HG03442 (cell line): ENCODE measurements at regions not wholly inside any gene's neighbourhood (a gene's known extent, or its start where the extent isn't known, plus 50 kb on each side); places are given as distances from the start of the nearest gene placed in this dataset.
"Not testable (repeated sequence)": the region's sequence is repeated elsewhere in the genome, so short reads cannot be mapped to it uniquely, and the experiment has no call there.

Source experiments
- ATAC-seq: cut with Tn5 transposase; IDR thresholded peaks from one replicate; pipeline ENCODE4 v1.9.1; 2021; ENCODE audit warnings: mild to moderate bottlenecking, moderate library complexity; ENCODE audit not compliant: unreplicated experiment

- no peak for ATAC-seq
These were observed 53.7 kb upstream of the OTOGL start for GRCh38 chr12:80045594-80045993.

- ATAC-seq = peak; percentile 56
These were observed 54.7 kb upstream of the OTOGL start for GRCh38 chr12:80044694-80045046.

DNA sequence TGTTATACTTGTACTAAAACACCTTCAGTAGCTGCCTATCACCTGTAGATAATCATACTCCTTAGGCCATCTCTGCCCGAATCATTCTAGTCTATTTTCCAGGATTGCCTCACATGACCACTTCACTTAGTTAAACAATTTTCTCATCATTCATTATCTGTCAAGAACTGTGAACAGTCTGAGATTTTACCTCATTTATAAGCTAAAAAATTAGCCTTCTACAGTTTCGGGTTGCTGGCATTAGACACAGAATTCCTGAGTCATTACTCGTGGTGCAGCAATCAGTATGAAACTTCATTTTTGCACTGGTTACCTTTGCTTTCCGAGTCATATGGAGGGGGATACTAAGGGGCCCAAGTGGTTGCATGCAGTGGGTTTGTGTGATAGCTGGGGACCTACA, 57.6 kb upstream of the OTOGL start:
- no peak for ATAC-seq

DNA sequence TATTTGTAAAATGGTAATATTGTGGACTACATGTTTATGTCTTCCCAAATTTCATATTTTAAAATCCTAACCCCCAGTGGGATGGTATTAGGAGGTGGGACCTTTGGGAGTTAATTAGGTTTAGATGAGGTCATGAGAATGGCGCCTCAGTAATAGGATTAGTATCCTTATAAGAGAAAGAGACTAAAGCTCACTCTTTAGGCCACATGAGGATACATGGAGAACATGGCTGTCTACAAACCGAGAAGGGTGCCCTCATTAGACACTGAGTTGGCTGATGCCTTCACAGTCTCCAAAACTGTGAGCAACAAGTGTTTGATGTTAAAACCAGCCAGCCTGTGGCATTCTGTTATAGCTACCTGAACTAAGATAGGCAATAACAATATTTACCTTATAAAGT, 58.3 kb upstream of the OTOGL start:
- no peak for ATAC-seq

DNA sequence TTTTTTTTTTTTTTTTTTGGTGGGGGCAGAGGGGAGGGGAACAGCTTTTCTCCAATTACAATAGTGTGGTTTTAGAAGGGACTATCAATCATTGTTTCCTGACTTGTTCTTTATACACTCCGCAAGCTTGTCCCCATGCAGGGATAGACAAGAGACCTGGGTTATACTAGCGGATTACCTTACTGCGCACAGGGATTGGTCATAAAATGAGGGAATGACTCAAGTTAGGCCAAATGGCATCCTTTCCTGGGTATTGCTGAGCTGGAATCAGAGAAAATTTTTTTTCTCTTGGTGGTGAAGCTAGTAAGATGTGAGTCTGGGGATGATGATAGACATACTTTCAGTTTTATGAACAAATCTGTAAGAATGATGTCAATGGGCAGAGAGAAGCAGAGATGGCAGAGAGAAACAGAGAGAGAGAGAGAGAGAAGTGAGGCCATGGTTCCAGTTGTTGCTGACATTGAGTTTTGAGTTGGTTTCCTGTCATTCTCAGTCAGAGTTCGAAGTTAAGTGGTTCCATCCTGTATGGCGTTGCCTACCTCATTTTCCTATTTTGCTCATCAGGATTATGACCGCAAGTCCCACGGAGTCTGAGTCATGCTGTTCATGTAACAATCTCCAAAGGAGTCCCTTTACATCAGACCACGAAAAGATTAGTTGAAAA, 59.1 kb upstream of the OTOGL start:
- no peak for ATAC-seq

GRCh38 chr12:80038062-80038560, 61.2 kb upstream of the OTOGL start:
- ATAC-seq = no peak

DNA sequence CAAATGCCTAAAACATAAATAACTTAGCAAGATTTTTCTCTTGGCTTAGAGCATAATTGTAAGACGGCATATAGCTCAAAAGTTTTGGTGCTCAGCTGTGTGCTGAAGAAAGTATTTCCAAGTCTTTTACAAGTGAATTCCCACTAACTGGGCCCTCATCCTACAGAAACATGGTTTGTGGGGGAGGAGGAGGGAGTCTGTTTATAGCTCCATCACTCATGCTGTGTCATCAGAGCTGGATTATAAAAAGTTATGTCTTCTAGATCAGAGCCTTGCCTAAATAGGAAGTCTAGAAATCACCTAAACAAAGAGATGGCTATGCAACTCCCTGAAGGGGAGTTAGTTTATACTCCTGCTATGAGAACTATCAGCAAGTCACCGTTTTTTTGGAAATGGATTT, 65.9 kb upstream of the OTOGL start:
- ATAC-seq = no peak

- ATAC-seq = no peak
These were observed 66.4 kb upstream of the OTOGL start for GRCh38 chr12:80032946-80033345.

GRCh38 chr12:80031229-80031628, 68.1 kb upstream of the OTOGL start:
- ATAC-seq = no peak

DNA sequence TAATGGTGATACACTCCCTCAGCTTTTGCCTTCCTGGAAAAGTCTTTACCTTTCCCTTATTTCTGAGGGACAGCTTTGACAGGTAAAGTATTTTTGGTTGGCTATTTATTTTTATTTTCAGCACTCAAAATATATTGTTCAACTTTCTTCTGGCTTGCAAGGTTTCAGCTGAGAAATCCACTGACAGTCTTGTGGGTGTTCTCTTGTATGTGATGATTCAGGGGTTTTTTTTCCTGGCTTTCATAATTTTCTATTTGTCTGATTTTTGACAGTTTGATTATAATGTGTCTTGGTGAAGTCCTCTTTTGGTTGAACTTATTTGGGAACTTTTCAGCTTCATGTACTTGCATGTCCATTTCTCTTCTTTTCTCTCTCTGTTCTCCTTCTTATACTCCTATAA, 73.7 kb upstream of the OTOGL start:
- ATAC-seq = no peak

DNA sequence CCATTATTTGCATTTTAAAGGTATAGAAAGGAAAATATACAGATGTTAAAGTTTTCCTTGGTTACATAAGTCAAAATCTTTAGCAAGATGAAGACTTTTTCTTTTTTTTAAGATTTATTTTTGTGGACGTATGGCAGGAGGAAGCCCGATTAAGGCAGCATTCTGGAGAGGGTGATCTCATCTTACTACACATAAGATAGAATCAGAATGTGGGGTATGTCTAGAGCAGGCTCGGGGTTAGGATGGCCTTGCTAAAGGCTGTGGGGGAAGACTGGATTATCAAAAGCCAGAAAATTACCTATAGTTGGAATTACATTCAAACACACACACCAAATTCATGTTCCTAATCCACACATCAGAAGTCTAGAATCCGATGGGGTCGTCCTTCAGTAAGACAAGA, 79.6 kb upstream of the OTOGL start:
- no peak for ATAC-seq

DNA sequence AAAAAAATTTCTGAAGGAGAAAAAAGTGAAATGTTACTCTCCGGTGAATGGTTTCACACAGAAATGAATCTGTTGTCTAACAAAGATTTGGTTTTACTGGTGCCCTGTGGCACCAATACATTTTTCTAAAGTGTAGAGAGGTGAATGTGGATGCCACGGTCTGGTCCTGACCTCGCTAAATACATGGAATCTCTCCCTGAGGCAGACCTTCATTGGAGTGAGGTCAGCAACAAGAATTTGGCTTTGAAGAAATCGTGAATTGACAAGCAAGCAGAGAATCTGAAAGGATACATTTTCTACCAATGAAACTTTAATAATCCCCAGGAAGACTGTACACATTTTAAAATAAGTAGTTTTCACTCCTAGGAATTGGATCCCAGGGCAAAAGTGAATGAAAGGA, 81.2 kb upstream of the OTOGL start:
- no peak for ATAC-seq

- ATAC-seq = no peak
These were observed 82.0 kb upstream of the OTOGL start for GRCh38 chr12:80017261-80017870.

DNA sequence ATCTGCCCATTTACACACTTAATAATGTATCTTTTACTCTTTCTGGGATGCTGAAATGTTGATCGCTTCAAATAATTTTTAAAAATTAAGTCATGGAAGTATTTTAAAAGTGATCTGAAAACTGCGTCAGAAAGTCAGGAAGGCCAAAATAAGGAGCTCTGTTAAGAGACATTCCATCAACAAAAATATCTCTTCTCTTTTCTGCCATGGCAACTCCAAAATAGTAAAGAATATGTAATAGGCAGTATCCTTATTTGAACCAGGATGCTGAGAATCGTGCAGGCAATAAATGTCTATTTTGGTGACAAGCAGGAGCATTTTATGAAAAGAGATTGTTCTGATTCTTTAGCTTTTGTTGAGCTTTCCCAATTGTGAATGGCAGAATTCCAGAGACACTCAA, 81.8 kb upstream of the PPP1R12A start:
- ATAC-seq = no peak

- no peak for ATAC-seq
These were observed 80.8 kb upstream of the PPP1R12A start for GRCh38 chr12:80015660-80016059.

DNA sequence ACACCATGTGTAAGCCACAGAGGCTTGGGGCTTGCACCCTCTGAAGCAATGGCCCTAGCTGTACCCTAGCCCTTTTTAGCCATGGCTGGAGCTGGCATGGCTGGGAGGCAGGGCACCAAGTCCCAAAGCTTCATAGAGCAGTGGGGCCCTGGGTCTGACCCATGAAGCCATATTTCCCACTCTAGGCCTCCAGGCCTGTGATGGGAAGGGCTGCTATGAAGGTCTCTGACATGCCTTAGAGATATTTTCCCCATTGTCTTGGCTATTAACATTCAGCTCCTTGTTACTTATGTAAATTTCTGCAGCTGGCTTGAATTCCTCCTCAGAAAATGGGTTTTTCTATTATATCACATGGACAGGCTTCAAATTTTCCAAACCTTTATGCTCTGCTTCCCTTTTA, 68.8 kb upstream of the PPP1R12A start:
- not testable (repeated sequence) for ATAC-seq

DNA sequence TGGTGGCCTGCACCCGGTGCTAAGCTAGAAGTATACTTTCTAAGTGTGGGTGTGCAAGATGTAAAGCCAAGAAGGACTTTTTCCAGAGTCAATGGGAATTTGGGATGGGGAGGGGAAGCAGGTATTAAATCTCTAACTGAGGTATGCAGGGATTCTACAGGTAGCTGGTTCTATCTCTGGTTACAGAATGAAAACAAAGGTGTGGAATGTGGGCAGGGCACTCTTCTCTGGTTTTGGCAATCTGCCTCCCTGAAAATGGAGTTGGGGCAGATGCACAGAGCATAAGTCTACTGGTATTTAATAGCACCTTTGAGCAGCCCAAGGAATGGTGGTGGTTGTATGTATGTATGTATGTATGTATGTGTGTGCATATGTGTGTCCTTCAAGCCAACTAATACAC, 66.7 kb upstream of the PPP1R12A start:
- no peak for ATAC-seq

DNA sequence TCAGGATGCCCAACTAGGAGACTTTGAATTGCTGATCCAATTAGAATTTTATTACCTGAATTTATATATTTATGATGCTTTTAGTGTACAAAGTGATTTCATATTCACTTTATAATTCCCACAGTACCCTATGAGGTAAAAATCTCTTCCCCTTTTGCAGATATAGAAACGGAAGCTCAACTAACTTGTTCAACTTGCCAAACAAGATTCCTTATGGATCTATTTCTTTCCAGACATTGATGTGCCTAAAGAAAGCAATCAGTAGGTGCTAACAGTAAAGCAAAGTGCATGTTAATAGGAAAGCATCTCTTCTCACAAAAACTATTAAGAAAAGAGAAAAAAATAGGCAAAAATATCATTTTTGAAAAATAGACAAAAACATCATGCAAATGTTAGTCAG, 65.9 kb upstream of the PPP1R12A start:
- no peak for ATAC-seq

DNA sequence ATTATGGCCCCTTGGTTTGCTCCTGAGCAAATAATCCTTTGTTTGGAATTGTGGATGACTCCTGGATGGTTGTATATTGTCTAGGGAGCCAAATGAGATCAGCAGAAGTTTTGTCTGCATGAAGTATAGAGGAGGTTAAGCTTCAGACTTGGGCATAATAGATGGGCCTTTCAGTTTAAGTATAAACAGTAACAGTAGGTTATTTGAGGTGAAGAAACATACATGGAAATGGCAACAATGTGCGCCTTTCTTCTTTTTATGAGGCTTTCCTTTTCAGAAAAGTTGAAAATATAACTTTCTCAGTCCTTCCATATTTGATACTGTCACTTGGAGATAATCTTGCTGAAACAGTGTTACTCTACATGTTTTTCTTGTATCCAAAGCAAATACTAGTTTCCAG, 63.7 kb upstream of the PPP1R12A start:
- no peak for ATAC-seq

DNA sequence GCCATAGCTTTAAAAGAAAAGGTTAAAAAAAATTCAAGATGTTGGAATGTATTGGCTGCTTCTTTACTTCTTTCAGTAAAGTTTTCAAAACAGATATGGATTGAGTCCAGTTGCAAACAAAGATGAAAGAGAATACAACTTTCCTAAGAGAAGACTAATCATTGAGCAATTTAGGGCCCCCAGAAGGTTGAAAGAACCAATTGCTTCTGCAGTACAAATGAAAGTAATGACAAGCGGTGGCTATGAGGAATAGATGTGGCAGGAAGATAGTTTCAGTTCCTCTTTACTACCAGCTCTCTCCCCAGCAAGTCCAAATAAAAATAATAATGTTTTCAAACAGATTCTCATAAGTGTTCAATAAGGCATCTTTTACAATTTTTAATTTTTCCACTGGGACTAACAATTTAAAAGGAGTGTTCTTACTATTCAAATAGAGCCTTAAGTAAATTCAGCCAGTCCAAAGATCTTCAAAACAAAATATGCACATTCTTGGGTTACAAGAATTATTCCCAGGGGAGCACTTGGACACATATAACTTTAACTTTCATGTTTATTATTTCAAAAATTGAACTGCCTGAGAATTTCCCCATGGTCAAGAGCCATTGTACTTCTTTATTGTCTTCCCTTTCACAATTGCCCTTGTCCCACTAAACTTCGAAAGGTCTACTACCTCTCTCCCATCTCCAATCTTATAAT, 62.3 kb upstream of the PPP1R12A start:
- ATAC-seq = peak; percentile 100

DNA sequence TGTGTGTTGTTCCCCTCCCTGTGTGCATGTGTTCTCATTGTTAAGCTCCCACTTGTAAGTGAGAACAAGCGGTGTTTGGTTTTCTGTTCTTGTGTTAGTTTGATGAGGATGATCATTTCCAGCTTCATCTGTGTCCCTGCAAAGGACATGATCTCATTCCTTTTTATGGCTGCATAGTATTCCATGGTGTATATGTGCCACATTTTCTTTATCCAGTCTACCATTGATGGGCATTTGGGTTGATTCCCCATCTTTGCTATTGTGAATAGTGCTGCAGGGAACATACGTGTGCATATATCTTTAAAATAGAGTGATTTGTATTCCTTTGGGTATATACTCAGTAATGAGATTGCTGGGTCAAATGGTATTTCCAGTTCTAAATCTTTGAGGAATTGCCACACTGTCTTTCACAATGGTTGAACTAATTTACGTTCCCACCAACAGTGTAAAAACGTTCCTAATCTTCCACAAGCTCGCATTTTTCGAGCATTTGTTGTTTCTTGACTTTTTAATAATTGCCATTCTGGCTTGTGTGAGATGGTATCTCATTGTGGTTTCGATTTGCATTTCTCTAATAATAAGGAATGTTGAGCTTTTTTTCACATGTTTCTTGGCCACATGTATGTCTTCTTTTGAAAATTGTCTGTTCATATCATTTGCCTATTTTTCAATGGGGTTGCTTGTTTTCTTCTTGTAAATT, 60.6 kb upstream of the PPP1R12A start:
- not testable (repeated sequence) for ATAC-seq
